Ishikawa (cell line): ENCODE measurements at regions not wholly inside any gene's neighbourhood (a gene's known extent, or its start where the extent isn't known, plus 50 kb on each side); places are given as distances from the start of the nearest gene placed in this dataset.

Experiments used
- CEBPB ChIP-seq: IDR thresholded peaks from 2 replicates; pipeline ENCODE4 v1.6.1; 2012
- CREB1 ChIP-seq: IDR thresholded peaks from 2 replicates; pipeline ENCODE4 v1.6.1; 2012; ENCODE audit warnings: low read depth
- EGR1 ChIP-seq: IDR thresholded peaks from 2 replicates; pipeline ENCODE4 v1.6.1; 2012
- EP300 ChIP-seq: IDR thresholded peaks from 2 replicates; pipeline ENCODE4 v1.6.1; 2012; ENCODE audit warnings: borderline replicate concordance
- FOXM1 ChIP-seq: IDR thresholded peaks from 2 replicates; pipeline ENCODE4 v1.6.1; 2012; ENCODE audit warnings: low read depth, borderline replicate concordance
- NFIC ChIP-seq: IDR thresholded peaks from 2 replicates; pipeline ENCODE4 v1.6.1; 2012
- RAD21 ChIP-seq: IDR thresholded peaks from 2 replicates; pipeline ENCODE4 v1.6.1; 2012; ENCODE audit warnings: low read depth
- TAF1 ChIP-seq: IDR thresholded peaks from 2 replicates; pipeline ENCODE4 v1.6.1; 2012; ENCODE audit warnings: low read depth, mild to moderate bottlenecking
- TCF12 ChIP-seq: IDR thresholded peaks from 2 replicates; pipeline ENCODE4 v1.6.1; 2012; ENCODE audit warnings: low read depth
- TEAD4 ChIP-seq: IDR thresholded peaks from 2 replicates; pipeline ENCODE4 v1.6.1; 2012
- YY1 ChIP-seq: IDR thresholded peaks from 2 replicates; pipeline ENCODE4 v1.6.1; 2012; ENCODE audit warnings: low read depth
- ZBTB7A ChIP-seq: IDR thresholded peaks from 2 replicates; pipeline ENCODE4 v1.6.1; 2012; ENCODE audit warnings: low read depth
- TF ChIP-seq, protein P1 (sequence below): IDR thresholded peaks from 2 replicates; pipeline ENCODE4 v1.6.1; 2012; ENCODE audit warnings: low read depth, mild to moderate bottlenecking
- TF ChIP-seq, protein P2 (sequence below): IDR thresholded peaks from 2 replicates; pipeline ENCODE4 v1.6.1; 2012
- TF ChIP-seq, protein P3 (sequence below): IDR thresholded peaks from 2 replicates; pipeline ENCODE4 v1.6.1; 2012

DNA sequence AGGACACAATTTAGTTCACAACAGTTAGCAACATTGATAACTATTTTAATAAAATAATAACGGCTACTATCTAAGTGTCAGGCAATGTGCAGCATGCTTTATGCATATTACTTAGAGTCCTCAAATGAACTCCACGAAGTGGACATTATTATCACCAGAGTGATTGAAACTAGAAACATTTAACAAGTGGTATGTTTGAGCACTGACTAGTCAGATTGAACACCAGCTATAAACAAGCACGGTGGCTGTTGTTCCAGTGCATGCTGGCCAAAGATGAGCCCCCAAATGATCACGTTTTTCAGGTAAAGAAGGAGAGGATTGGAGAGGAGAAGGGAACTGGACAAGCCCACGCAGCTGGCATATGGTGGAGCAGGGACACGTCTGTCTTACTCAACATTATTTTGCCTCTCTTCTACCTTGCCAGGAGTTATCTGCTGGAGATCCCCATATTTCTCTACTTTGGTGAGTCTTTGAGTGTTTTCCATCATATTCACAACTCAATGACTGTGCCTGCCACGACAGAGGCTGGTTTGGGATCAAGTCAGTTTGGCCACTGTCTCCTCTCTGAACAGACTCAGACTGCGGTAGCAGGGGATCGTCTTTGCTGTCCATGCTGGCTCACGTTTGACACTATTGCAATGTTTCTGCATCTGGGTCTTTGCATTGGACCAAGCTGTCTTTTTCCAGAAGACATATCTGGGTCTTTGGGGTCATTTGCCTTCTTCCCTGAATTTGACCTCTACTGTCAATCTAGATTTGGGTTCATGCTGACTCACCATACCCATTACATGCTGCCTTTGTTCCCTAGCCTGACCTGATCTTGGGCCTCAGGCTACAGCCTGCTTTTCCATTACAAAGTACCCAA is 66.0 kb upstream of the ACSL3 start:
- TF ChIP-seq ZBTB7A, result no peak
- no peak for TF ChIP-seq TCF12
- no peak for TF ChIP-seq RAD21
- no peak for TF ChIP-seq CREB1
- no peak for TF ChIP-seq EGR1
- no peak for TF ChIP-seq TAF1
- TF ChIP-seq, protein P1, sequence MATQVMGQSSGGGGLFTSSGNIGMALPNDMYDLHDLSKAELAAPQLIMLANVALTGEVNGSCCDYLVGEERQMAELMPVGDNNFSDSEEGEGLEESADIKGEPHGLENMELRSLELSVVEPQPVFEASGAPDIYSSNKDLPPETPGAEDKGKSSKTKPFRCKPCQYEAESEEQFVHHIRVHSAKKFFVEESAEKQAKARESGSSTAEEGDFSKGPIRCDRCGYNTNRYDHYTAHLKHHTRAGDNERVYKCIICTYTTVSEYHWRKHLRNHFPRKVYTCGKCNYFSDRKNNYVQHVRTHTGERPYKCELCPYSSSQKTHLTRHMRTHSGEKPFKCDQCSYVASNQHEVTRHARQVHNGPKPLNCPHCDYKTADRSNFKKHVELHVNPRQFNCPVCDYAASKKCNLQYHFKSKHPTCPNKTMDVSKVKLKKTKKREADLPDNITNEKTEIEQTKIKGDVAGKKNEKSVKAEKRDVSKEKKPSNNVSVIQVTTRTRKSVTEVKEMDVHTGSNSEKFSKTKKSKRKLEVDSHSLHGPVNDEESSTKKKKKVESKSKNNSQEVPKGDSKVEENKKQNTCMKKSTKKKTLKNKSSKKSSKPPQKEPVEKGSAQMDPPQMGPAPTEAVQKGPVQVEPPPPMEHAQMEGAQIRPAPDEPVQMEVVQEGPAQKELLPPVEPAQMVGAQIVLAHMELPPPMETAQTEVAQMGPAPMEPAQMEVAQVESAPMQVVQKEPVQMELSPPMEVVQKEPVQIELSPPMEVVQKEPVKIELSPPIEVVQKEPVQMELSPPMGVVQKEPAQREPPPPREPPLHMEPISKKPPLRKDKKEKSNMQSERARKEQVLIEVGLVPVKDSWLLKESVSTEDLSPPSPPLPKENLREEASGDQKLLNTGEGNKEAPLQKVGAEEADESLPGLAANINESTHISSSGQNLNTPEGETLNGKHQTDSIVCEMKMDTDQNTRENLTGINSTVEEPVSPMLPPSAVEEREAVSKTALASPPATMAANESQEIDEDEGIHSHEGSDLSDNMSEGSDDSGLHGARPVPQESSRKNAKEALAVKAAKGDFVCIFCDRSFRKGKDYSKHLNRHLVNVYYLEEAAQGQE, result no peak
- no peak for TF ChIP-seq NFIC

DNA sequence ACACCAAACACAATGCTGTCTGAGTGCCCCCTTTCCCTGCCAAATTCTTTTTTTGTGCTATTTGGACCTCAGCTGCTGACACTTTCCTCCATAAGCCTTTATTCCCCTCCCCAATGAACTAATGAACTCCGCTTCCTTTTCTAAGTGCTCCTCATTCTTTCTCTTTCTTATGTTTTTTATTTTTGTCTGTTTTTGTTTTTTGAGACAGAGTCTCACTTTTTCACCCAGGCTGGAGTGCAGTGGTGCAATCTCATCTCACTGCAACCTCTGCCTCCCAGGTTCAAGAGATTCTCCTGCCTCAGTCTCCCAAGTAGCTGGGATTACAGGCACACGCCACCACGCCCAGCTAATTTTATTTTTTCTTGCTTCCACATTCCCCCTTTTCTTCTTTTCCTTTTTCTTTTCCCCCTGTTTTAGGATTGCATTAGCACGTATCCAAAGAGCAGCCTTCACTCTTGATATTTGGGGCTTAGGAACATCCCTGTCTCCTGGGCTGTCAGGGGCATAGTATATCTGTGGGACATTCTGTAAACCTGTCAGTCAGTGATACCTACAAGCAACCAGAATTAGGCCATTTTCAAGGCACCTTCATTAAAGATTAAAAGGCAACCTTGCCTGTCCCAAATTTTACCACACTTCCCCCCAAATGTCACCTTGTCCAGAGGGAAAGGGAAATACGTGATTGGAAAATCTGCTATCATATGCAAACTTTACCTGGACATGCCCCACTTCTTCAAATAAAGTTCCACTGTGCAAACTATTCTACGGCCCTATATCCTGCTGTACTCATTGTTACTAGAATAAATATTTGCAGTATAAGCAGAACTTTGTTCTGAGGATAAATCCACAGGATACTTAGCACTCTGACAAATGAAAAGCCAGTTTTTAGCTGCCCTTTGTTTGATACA is 65.1 kb upstream of the ACSL3 start:
- no peak for TF ChIP-seq TCF12
- TF ChIP-seq, protein P2, sequence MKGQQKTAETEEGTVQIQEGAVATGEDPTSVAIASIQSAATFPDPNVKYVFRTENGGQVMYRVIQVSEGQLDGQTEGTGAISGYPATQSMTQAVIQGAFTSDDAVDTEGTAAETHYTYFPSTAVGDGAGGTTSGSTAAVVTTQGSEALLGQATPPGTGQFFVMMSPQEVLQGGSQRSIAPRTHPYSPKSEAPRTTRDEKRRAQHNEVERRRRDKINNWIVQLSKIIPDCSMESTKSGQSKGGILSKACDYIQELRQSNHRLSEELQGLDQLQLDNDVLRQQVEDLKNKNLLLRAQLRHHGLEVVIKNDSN, result no peak
- TF ChIP-seq FOXM1, result no peak
- no peak for TF ChIP-seq NFIC
- no peak for TF ChIP-seq CEBPB
- no peak for TF ChIP-seq CREB1
- no peak for TF ChIP-seq YY1
- no peak for TF ChIP-seq EP300
- no peak for TF ChIP-seq TEAD4

DNA sequence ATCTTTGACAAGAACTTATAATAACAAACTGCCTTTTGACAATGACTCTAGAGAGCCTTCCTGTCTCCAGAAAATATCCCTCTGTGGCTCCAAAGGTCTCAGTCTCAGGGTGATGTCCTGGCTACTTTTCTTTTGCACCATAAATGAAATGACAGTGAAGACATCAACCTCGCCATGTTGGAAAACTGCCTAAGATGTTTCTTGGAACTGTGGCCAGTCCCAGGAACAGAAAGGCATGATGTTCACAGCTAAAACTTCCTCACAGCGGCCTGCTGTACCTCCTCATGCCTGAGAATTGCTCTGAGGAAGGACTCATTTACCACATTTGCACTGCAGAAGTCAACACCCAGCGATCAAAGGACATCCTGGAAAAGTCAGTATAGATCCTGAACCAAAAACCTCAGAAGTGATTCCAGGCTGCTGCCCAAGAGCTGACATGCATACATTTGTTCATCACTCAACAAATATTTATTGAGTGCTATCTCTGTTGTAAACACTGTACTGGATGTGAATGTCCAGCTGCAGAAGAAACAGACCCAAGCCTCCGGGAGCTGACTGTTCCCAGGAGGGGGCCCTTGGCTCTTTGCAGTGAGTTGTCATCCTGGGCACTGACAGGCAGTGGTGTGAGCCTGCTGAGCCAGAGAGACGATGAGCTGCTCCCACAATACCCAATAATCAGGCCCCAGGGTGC is 64.3 kb upstream of the ACSL3 start:
- TF ChIP-seq NFIC, result no peak
- TF ChIP-seq CEBPB, result no peak
- no peak for TF ChIP-seq TEAD4
- no peak for TF ChIP-seq FOXM1
- TF ChIP-seq, protein P2, result no peak
- TF ChIP-seq CREB1, result no peak
- TF ChIP-seq, protein P1, result no peak
- no peak for TF ChIP-seq EP300
- no peak for TF ChIP-seq TCF12
- TF ChIP-seq ZBTB7A, result no peak
- no peak for TF ChIP-seq TAF1
- TF ChIP-seq RAD21, result no peak
- no peak for TF ChIP-seq YY1
- TF ChIP-seq, protein P3, sequence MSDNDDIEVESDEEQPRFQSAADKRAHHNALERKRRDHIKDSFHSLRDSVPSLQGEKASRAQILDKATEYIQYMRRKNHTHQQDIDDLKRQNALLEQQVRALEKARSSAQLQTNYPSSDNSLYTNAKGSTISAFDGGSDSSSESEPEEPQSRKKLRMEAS, result no peak
- no peak for TF ChIP-seq EGR1

DNA sequence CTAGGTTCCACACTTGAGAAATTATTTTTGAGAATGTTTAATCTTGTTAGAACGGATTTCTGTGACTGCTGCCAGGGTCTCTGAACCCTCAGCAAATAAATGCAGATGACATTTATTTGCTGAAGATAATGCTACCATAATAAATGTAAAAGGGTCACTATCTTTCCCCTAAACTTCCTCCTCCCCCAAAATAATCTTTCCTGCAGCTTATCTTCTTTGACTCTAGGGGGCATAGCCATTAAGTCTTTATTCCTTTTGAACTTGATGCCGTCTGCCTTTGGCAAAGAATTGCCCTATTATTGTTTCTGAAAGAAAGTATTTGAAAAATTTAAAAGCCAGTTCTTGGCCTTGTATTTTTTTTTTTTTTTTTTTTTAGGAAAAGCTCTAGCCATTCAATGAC is 63.6 kb upstream of the ACSL3 start:
- peak; percentile 50 for TF ChIP-seq RAD21
- no peak for TF ChIP-seq FOXM1
- TF ChIP-seq NFIC, result 0 out of 2 replicates have a peak, but pooled peaks have one; percentile 14

DNA sequence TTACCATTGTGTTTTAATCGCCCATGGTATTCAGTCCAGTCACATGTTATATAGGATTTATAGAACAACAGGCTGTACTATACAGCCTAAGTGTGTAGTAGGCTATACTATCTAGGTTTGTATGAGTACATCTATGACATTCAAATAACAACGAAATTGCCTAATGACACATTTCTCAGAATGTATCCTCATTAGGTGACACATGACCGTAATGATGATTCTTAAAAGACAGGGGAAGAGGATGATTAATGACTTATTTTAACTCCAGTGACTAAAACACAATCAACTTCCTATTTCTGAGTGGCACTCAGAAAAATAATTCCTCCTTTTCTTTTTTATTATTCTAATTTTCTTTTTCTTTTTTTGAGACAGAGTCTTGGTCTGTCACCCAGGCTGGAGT is 63.0 kb upstream of the ACSL3 start:
- TF ChIP-seq, protein P3, result no peak
- TF ChIP-seq FOXM1, result no peak
- TF ChIP-seq, protein P2, result no peak
- TF ChIP-seq TAF1, result no peak
- no peak for TF ChIP-seq RAD21
- no peak for TF ChIP-seq YY1
- no peak for TF ChIP-seq CEBPB
- TF ChIP-seq, protein P1, result no peak
- TF ChIP-seq EGR1, result no peak
- no peak for TF ChIP-seq NFIC
- TF ChIP-seq ZBTB7A, result no peak
- no peak for TF ChIP-seq EP300
- TF ChIP-seq CREB1, result no peak
- no peak for TF ChIP-seq TEAD4
- TF ChIP-seq TCF12, result no peak
